ENCODE measurements at regions not wholly inside any gene's neighbourhood (a gene's known extent, or its start where the extent isn't known, plus 50 kb on each side); places are given as distances from the start of the nearest gene placed in this dataset.

- no peak for DNase-seq
- H3K4me3 Mint-ChIP-seq, result no peak overlapping the region
Observed at GRCh38 chr2:19841918-19842693, 59.7 kb downstream of the TTC32 start.

GRCh38 chr2:19839438-19839837 is 62.3 kb downstream of the TTC32 start:
- no peak for TF ChIP-seq CTCF (IDR thresholded peaks at IDR 0.05)
- H3K36me3 Mint-ChIP-seq (ENCODE audit: low read depth), result no peaks in the 10 kb centered on the region
- H3K4me1 Mint-ChIP-seq, result no peaks in the 10 kb centered on the region
- peaks cover 41% of the 10 kb centered on the region for H3K27me3 Mint-ChIP-seq (ENCODE audit: low read depth, poor library complexity)
- H3K27ac Mint-ChIP-seq, result peak overlapping the region; percentile 2
- H3K9me3 Mint-ChIP-seq, result no peaks in the 10 kb centered on the region
- no peak for DNase-seq
- H3K4me3 Mint-ChIP-seq, result no peak overlapping the region

More at GRCh38 chr2:19841918-19842693, 59.7 kb downstream of the TTC32 start:
- Mint-ChIP-seq H3K27ac (no peak overlapping the region), H3K36me3 (ENCODE audit: low read depth) (no peaks in the 10 kb centered on the region), H3K9me3 (no peaks in the 10 kb centered on the region), H3K4me1 (no peaks in the 10 kb centered on the region), H3K27me3 (ENCODE audit: low read depth, poor library complexity) (peaks cover 46% of the 10 kb centered on the region)
- no peak for TF ChIP-seq CTCF (IDR thresholded peaks at IDR 0.05)

- Mint-ChIP-seq H3K27ac (no peak overlapping the region), H3K9me3 (no peaks in the 10 kb centered on the region), H3K4me1 (no peaks in the 10 kb centered on the region), H3K4me3 (no peak overlapping the region), H3K27me3 (ENCODE audit: low read depth, poor library complexity) (peaks cover 40% of the 10 kb centered on the region), H3K36me3 (ENCODE audit: low read depth) (no peaks in the 10 kb centered on the region)
- no peak for TF ChIP-seq CTCF (IDR thresholded peaks at IDR 0.05)
- no peak for DNase-seq
Observed at GRCh38 chr2:19838616-19839015, 63.2 kb downstream of the TTC32 start.

- no peaks in the 10 kb centered on the region for H3K36me3 Mint-ChIP-seq (ENCODE audit: low read depth)
- TF ChIP-seq CTCF (IDR thresholded peaks at IDR 0.05), result no peak
- no peak overlapping the region for H3K4me3 Mint-ChIP-seq
- H3K27me3 Mint-ChIP-seq (ENCODE audit: low read depth, poor library complexity), result peaks cover 39% of the 10 kb centered on the region
- no peak overlapping the region for H3K27ac Mint-ChIP-seq
- no peak for DNase-seq
- H3K9me3 Mint-ChIP-seq, result no peaks in the 10 kb centered on the region
- H3K4me1 Mint-ChIP-seq, result no peaks in the 10 kb centered on the region
Observed at GRCh38 chr2:19837235-19837766, 64.5 kb downstream of the TTC32 start.

GRCh38 chr2:19835781-19836281 is 66.0 kb downstream of the TTC32 start:
- Mint-ChIP-seq H3K27ac (no peak overlapping the region), H3K36me3 (ENCODE audit: low read depth) (no peaks in the 10 kb centered on the region), H3K9me3 (peaks cover 5% of the 10 kb centered on the region), H3K27me3 (ENCODE audit: low read depth, poor library complexity) (peaks cover 32% of the 10 kb centered on the region), H3K4me3 (no peak overlapping the region), H3K4me1 (no peaks in the 10 kb centered on the region)
- TF ChIP-seq CTCF (IDR thresholded peaks at IDR 0.05), result no peak
- DNase-seq, result no peak
